Neural cell (in vitro differentiated cells): ENCODE measurements at regions not wholly inside any gene's neighbourhood (a gene's known extent, or its start where the extent isn't known, plus 50 kb on each side); places are given as distances from the start of the nearest gene placed in this dataset.

Experiments
- EP300 ChIP-seq: fragments of 450-650 bp; conservative IDR thresholded peaks from 2 replicates; pipeline ENCODE4 v1.6.1; 2014; ENCODE audit warnings: antibody characterized with exemption, mild to moderate bottlenecking, moderate library complexity; ENCODE audit not compliant: poor library complexity, severe bottlenecking
- EZH2 ChIP-seq: fragments of 200-600, 300-800 bp; shearing (Covaris generic), sonication (generic); IDR thresholded peaks from 2 replicates; pipeline ENCODE4 v1.6.1; 2014; ENCODE audit warnings: antibody characterized with exemption, low read length, borderline replicate concordance, mild to moderate bottlenecking; ENCODE audit not compliant: insufficient read depth, poor library complexity, severe bottlenecking
- POLR2AphosphoS5 ChIP-seq: IDR thresholded peaks from 2 replicates; pipeline ENCODE4 v1.6.1; 2012
- RAD21 ChIP-seq: fragments of 450-650 bp; conservative IDR thresholded peaks from 2 replicates; pipeline ENCODE4 v1.6.1; 2014; ENCODE audit warnings: antibody characterized with exemption, mild to moderate bottlenecking, moderate library complexity
- SMC3 ChIP-seq: fragments of 450-650 bp; conservative IDR thresholded peaks from 2 replicates; pipeline ENCODE4 v1.6.1; 2014; ENCODE audit warnings: antibody characterized with exemption, mild to moderate bottlenecking, moderate library complexity; ENCODE audit not compliant: poor library complexity
- TAF1 ChIP-seq: IDR thresholded peaks from 2 replicates; pipeline ENCODE4 v1.6.1; 2012; ENCODE audit warnings: low read depth
- TF ChIP-seq, protein P1 (sequence below): fragments of 450-650 bp; IDR thresholded peaks from 2 replicates; pipeline ENCODE4 v1.5.1; 2014; ENCODE audit warnings: antibody characterized with exemption, mild to moderate bottlenecking, moderate library complexity; ENCODE audit not compliant: poor library complexity, severe bottlenecking
- TF ChIP-seq, protein P2 (sequence below): IDR thresholded peaks from 2 replicates; pipeline ENCODE4 v1.6.1; 2012; ENCODE audit warnings: borderline replicate concordance

DNA sequence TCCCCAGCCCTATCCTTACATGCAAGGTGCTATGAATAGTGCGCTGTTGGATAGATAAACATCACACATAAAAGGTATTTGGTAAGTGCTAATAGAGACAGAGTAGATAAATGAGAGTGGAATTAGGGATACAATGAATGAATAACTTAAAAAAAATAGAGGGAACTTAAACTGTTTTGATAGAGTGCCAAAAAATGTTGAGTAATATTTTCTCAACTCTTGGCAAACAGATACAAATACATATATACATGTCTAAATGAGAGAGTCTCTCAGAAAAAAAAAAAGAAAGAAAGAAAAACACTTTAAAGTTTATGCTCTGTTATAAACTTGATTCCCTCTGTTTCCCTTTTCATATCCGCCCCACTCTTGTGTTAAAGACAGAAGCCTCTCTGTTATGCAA, 667.4 kb downstream of the ROBO2 start:
- TF ChIP-seq, protein P1, sequence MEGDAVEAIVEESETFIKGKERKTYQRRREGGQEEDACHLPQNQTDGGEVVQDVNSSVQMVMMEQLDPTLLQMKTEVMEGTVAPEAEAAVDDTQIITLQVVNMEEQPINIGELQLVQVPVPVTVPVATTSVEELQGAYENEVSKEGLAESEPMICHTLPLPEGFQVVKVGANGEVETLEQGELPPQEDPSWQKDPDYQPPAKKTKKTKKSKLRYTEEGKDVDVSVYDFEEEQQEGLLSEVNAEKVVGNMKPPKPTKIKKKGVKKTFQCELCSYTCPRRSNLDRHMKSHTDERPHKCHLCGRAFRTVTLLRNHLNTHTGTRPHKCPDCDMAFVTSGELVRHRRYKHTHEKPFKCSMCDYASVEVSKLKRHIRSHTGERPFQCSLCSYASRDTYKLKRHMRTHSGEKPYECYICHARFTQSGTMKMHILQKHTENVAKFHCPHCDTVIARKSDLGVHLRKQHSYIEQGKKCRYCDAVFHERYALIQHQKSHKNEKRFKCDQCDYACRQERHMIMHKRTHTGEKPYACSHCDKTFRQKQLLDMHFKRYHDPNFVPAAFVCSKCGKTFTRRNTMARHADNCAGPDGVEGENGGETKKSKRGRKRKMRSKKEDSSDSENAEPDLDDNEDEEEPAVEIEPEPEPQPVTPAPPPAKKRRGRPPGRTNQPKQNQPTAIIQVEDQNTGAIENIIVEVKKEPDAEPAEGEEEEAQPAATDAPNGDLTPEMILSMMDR: no peak
- TF ChIP-seq EP300 (no peak), TAF1 (no peak), EZH2 (no peak), POLR2AphosphoS5 (no peak), SMC3 (no peak), RAD21 (no peak)
- TF ChIP-seq, protein P2, sequence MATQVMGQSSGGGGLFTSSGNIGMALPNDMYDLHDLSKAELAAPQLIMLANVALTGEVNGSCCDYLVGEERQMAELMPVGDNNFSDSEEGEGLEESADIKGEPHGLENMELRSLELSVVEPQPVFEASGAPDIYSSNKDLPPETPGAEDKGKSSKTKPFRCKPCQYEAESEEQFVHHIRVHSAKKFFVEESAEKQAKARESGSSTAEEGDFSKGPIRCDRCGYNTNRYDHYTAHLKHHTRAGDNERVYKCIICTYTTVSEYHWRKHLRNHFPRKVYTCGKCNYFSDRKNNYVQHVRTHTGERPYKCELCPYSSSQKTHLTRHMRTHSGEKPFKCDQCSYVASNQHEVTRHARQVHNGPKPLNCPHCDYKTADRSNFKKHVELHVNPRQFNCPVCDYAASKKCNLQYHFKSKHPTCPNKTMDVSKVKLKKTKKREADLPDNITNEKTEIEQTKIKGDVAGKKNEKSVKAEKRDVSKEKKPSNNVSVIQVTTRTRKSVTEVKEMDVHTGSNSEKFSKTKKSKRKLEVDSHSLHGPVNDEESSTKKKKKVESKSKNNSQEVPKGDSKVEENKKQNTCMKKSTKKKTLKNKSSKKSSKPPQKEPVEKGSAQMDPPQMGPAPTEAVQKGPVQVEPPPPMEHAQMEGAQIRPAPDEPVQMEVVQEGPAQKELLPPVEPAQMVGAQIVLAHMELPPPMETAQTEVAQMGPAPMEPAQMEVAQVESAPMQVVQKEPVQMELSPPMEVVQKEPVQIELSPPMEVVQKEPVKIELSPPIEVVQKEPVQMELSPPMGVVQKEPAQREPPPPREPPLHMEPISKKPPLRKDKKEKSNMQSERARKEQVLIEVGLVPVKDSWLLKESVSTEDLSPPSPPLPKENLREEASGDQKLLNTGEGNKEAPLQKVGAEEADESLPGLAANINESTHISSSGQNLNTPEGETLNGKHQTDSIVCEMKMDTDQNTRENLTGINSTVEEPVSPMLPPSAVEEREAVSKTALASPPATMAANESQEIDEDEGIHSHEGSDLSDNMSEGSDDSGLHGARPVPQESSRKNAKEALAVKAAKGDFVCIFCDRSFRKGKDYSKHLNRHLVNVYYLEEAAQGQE: no peak
